GM12878 (cell line): ENCODE measurements at regions not wholly inside any gene's neighbourhood (a gene's known extent, or its start where the extent isn't known, plus 50 kb on each side); places are given as distances from the start of the nearest gene placed in this dataset.

Source experiments
- ATAC-seq: fragments of 200-7000 bp; cut with Tn5 transposase; 3 replicates; pipeline ENCODE4 v1.9.1; 2020; ENCODE audit warnings: mild to moderate bottlenecking, moderate library complexity
- BruUV-seq: library from RNA; stranded (reverse); fragments of 400-500 nt; replicated peaks from 2 replicates; lab custom pipeline; 2021; lab: Mats Ljungman, UMichigan
- CTCF ChIA-PET: fragments of 300-600 bp; sonication (Branson Sonifier 250); formaldehyde crosslinking; extraction: SDS; loops from one replicate; lab custom pipeline; 2021; ENCODE audit warnings: inconsistent platforms; lab: Yijun Ruan, JAX
- POLR2A ChIA-PET: fragments of 350-600 bp; formaldehyde crosslinking; extraction: SDS; loops from one replicate; lab custom pipeline; 2021; ENCODE audit warnings: inconsistent platforms; lab: Charles Lee
- RAD21 ChIA-PET: fragments of 300-600 bp; sonication (Branson Sonifier 250); formaldehyde crosslinking; loops from one replicate; lab custom pipeline; 2023; ENCODE audit warnings: antibody characterized with exemption; ENCODE audit not compliant: unreplicated experiment; lab: Charles Lee
- SMC1A ChIA-PET: fragments of 300-600 bp; sonication (Branson Sonifier 250); formaldehyde crosslinking; loops from one replicate; lab custom pipeline; 2023; ENCODE audit not compliant: unreplicated experiment, uncharacterized antibody; lab: Charles Lee
- DNase-seq: peaks from one replicate; pipeline ENCODE4 v3.0.0-alpha.2; 2011; ENCODE audit warnings: low read depth, low spot score
- FAIRE-seq: peaks from 3 replicates; lab custom pipeline; 2011; peaks lifted over from hg19 to GRCh38; lab: Jason Lieb, UNC
- H2AFZ ChIP-seq: 2 replicates; pipeline ENCODE4 v1.6.0; 2011; ENCODE audit warnings: low read depth, low read length, control low read depth; ENCODE audit not compliant: control insufficient read depth
- H3K27ac ChIP-seq: 2 replicates; pipeline ENCODE4 v1.5.1; 2011; ENCODE audit warnings: control low read depth; ENCODE audit not compliant: control insufficient read depth, insufficient read depth
- H3K27me3 ChIP-seq, 2 experiments: replicated peaks in 1 of 2; 2 replicates each; pipeline versions ENCODE4 v1.6.0 to v1.6.1; 2011; ENCODE audit warnings: low read length in 1 of 2; ENCODE audit not compliant: control insufficient read depth in 2 of 2, insufficient read depth in 2 of 2
- H3K36me3 ChIP-seq, 2 experiments: 2 replicates each; pipeline ENCODE4 v1.5.1; 2011; ENCODE audit warnings: low read length in 1 of 2; ENCODE audit not compliant: control insufficient read depth in 2 of 2, insufficient read depth in 2 of 2
- H3K4me1 ChIP-seq: 2 replicates; pipeline ENCODE4 v1.6.1; 2011; ENCODE audit warnings: mild to moderate bottlenecking, low read length, moderate library complexity, mixed read lengths; ENCODE audit not compliant: control insufficient read depth, insufficient read depth
- H3K4me2 ChIP-seq: 2 replicates; pipeline ENCODE4 v1.6.0; 2011; ENCODE audit warnings: control low read depth; ENCODE audit not compliant: control insufficient read depth, insufficient read depth
- H3K4me3 ChIP-seq: fragments of 200-600 bp; sonication (generic); 2 replicates; pipeline ENCODE4 v1.5.1; 2016
- H3K79me2 ChIP-seq: 2 replicates; pipeline ENCODE4 v1.6.0; 2011; ENCODE audit warnings: low read length; ENCODE audit not compliant: control insufficient read depth, insufficient read depth
- H3K9ac ChIP-seq: 2 replicates; pipeline ENCODE4 v1.8.0; 2011; ENCODE audit warnings: low read length, control low read depth, mixed read lengths; ENCODE audit not compliant: control insufficient read depth, insufficient read depth
- H3K9me3 ChIP-seq: replicated peaks from 3 replicates; pipeline ENCODE4 v1.5.1; 2011; ENCODE audit warnings: mild to moderate bottlenecking, low read length; ENCODE audit not compliant: control insufficient read depth, insufficient read depth
- H4K20me1 ChIP-seq: 2 replicates; pipeline ENCODE4 v1.6.0; 2011; ENCODE audit not compliant: control insufficient read depth, insufficient read depth
- CHD2 ChIP-seq: IDR thresholded peaks from 2 replicates; pipeline ENCODE4 v1.6.1; 2011; ENCODE audit warnings: low read depth, low read length, improper control_type of control experiment, borderline replicate concordance
- MTA2 ChIP-seq: fragments of 450-650 bp; IDR thresholded peaks from 2 replicates; pipeline ENCODE4 v1.6.1; 2016; ENCODE audit warnings: low read depth, mild to moderate bottlenecking, moderate library complexity
- NFIC ChIP-seq: IDR thresholded peaks from 2 replicates; pipeline ENCODE4 v1.6.1; 2012; ENCODE audit warnings: low read depth, mild to moderate bottlenecking, inconsistent platforms, low read length, moderate library complexity
- PML ChIP-seq: IDR thresholded peaks from 2 replicates; pipeline ENCODE4 v1.6.1; 2012; ENCODE audit warnings: low read length, inconsistent platforms
- STAT1 ChIP-seq: fragments of 450-650 bp; conservative IDR thresholded peaks from 2 replicates; pipeline ENCODE4 v1.6.1; 2014; ENCODE audit warnings: antibody characterized with exemption, mild to moderate bottlenecking
- USF1 ChIP-seq: IDR thresholded peaks from 2 replicates; pipeline ENCODE4 v1.6.1; 2011; ENCODE audit warnings: borderline replicate concordance, low read depth, mild to moderate bottlenecking, moderate library complexity, mixed read lengths, low read length; ENCODE audit not compliant: insufficient read depth; ENCODE audit errors: extremely low read length
- ZBED1 ChIP-seq: IDR thresholded peaks from 2 replicates; pipeline ENCODE4 v1.6.1; 2016; ENCODE audit warnings: borderline replicate concordance
- ZNF622 ChIP-seq: fragments of 450-650 bp; IDR thresholded peaks from 2 replicates; pipeline ENCODE4 v1.6.1; 2017; ENCODE audit warnings: mild to moderate bottlenecking, inconsistent platforms
- WGBS: methylation state at CpG from one replicate; pipeline ENCODE4 v1.1.6; 2016; ENCODE audit warnings: low lambda C conversion rate; ENCODE audit not compliant: insufficient replicate concordance, insufficient coverage; ENCODE audit errors: missing lambda C conversion rate; 5-methylcytosine and 5-hydroxymethylcytosine counted together
- in situ Hi-C: fragments of 300-500 bp; cut with MboI; formaldehyde crosslinking; loops from 9 replicates; pipeline ENCODE4 v1.14.3; 2018; ENCODE audit warnings: mixed read lengths
- intact Hi-C: fragments of 100-400 bp; cut with micrococcal nuclease; formaldehyde crosslinking; loops from one replicate; pipeline ENCODE4 v1.14.2; 2022; ENCODE audit not compliant: unreplicated experiment
- TF ChIP-seq, protein P1 (sequence below): fragments of 450-650 bp; IDR thresholded peaks from 2 replicates; pipeline ENCODE4 v1.6.1; 2017; ENCODE audit warnings: mild to moderate bottlenecking, moderate library complexity

DNA sequence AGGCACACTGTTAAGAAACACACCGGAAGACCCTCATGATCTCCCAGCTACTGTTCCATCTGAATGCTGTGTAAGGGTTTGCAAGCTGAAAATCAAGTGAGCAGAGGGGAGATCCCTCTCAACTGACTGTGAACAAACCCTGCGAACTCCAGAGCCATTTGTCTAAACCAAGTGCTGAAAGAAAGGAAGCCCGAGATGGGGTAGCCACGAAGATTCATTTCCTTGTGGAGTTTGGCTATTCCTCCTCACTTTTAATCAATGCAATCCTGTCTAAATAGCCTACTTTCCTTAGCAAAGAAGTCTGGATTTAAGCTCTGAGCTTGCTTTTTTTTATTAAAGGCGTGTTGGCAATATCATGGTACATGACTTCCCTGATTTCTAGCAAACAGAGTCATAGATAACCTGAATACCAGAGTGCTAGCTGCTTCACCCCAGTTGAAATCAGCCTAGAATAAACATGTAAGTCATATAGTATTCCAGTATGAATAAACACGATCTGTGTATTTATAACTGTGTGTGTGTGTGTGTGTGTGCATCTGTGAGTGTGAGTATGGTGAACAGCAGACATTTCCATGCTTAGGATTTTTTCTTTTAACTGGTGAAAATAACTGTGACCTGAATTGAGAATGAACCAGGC lies 365.2 kb downstream of the ZNF521 start:
- H3K4me1 ChIP-seq, result no peaks in the 10 kb centered on the region; the same call in 1 of the 2 replicates
- TF ChIP-seq ZBED1, result no peak
- TF ChIP-seq STAT1, result no peak
- no peak for TF ChIP-seq MTA2
- TF ChIP-seq ZNF622, result no peak
- H3K27ac ChIP-seq, result no peak overlapping the region
- no peaks in the 10 kb centered on the region for H3K9me3 ChIP-seq
- no peaks in the 10 kb centered on the region; a peak in 1 of 4 replicates for H3K27me3 ChIP-seq
- H4K20me1 ChIP-seq, result no peaks in the 10 kb centered on the region
- in situ Hi-C loops, result no loop called here
- WGBS, result 24% methylated on average over 6 of the region's 6 CpGs
- H3K36me3 ChIP-seq, result no peaks in the 10 kb centered on the region
- RAD21 ChIA-PET, result no interaction called here
- FAIRE-seq (no peak), DNase-seq (no peak), ATAC-seq (no peak)
- H3K4me2 ChIP-seq, result no peak overlapping the region
- POLR2A ChIA-PET, result no interaction called here
- no TSS peak for BruUV-seq
- H3K4me3 ChIP-seq, result no peak overlapping the region
- CTCF ChIA-PET, result interaction anchor here (1.2 kb wide), 1 partner anchor 53 kb away, joined by 3 read pairs; no protein-coding TSS in a partner anchor
- SMC1A ChIA-PET, result interaction anchor here (0.5 to 1.3 kb wide), 3 partner anchors 12 to 56 kb away, joined by 3 read pairs; no protein-coding TSS in a partner anchor
- H2AFZ ChIP-seq, result no peak overlapping the region
- intact Hi-C loops, result no loop called here
- H3K9ac ChIP-seq, result no peak overlapping the region
- no peaks in the 10 kb centered on the region for H3K79me2 ChIP-seq

- CTCF ChIA-PET, result interaction anchor here (1.2 kb wide), 1 partner anchor 52 kb away, joined by 3 read pairs; no protein-coding TSS in a partner anchor
- no peak for DNase-seq
- 32% methylated on average over 9 of the region's 9 CpGs for WGBS
- Histone ChIP-seq H3K9ac (no peak overlapping the region), H3K4me1 (no peaks in the 10 kb centered on the region; the same call in 1 of the 2 replicates), H4K20me1 (no peaks in the 10 kb centered on the region), H2AFZ (no peak overlapping the region), H3K4me3 (no peak overlapping the region), H3K4me2 (no peak overlapping the region), H3K79me2 (no peaks in the 10 kb centered on the region), H3K36me3 (no peaks in the 10 kb centered on the region), H3K9me3 (no peaks in the 10 kb centered on the region), H3K27me3 (no peaks in the 10 kb centered on the region; a peak in 1 of 4 replicates), H3K27ac (no peak overlapping the region)
- no peak for ATAC-seq
- intact Hi-C loops, result no loop called here
- RAD21 ChIA-PET, result no interaction called here
- POLR2A ChIA-PET, result no interaction called here
- no TSS peak for BruUV-seq
- in situ Hi-C loops, result no loop called here
- FAIRE-seq, result no peak
- SMC1A ChIA-PET, result interaction anchor here (0.5 to 1.3 kb wide), 3 partner anchors 12 to 55 kb away, joined by 3 read pairs; no protein-coding TSS in a partner anchor
- TF ChIP-seq, protein P1, sequence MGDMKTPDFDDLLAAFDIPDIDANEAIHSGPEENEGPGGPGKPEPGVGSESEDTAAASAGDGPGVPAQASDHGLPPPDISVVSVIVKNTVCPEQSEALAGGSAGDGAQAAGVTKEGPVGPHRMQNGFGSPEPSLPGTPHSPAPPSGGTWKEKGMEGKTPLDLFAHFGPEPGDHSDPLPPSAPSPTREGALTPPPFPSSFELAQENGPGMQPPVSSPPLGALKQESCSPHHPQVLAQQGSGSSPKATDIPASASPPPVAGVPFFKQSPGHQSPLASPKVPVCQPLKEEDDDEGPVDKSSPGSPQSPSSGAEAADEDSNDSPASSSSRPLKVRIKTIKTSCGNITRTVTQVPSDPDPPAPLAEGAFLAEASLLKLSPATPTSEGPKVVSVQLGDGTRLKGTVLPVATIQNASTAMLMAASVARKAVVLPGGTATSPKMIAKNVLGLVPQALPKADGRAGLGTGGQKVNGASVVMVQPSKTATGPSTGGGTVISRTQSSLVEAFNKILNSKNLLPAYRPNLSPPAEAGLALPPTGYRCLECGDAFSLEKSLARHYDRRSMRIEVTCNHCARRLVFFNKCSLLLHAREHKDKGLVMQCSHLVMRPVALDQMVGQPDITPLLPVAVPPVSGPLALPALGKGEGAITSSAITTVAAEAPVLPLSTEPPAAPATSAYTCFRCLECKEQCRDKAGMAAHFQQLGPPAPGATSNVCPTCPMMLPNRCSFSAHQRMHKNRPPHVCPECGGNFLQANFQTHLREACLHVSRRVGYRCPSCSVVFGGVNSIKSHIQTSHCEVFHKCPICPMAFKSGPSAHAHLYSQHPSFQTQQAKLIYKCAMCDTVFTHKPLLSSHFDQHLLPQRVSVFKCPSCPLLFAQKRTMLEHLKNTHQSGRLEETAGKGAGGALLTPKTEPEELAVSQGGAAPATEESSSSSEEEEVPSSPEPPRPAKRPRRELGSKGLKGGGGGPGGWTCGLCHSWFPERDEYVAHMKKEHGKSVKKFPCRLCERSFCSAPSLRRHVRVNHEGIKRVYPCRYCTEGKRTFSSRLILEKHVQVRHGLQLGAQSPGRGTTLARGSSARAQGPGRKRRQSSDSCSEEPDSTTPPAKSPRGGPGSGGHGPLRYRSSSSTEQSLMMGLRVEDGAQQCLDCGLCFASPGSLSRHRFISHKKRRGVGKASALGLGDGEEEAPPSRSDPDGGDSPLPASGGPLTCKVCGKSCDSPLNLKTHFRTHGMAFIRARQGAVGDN, result no peak
- TF ChIP-seq USF1 (no peak), NFIC (no peak), PML (no peak), CHD2 (no peak)
Observed at GRCh38 chr18:24987303-24988252, 364.4 kb downstream of the ZNF521 start.
